IMR-90 (cell line): ENCODE measurements at regions not wholly inside any gene's neighbourhood (a gene's known extent, or its start where the extent isn't known, plus 50 kb on each side); places are given as distances from the start of the nearest gene placed in this dataset.

Experiments
- CTCF ChIP-seq: conservative IDR thresholded peaks from 2 replicates; pipeline ENCODE4 v1.5.1; 2012; ENCODE audit warnings: mild to moderate bottlenecking, low read depth, low read length, improper control_type of control experiment
- MAFK ChIP-seq: IDR thresholded peaks from 2 replicates; pipeline ENCODE4 v1.6.1; 2012; ENCODE audit warnings: low read depth, low read length, improper control_type of control experiment
- POLR2A ChIP-seq: IDR thresholded peaks from 2 replicates; pipeline ENCODE4 v1.6.1; 2012; ENCODE audit warnings: mild to moderate bottlenecking, low read depth, low read length
- RCOR1 ChIP-seq: IDR thresholded peaks from 2 replicates; pipeline ENCODE4 v1.6.1; 2012; ENCODE audit warnings: mild to moderate bottlenecking, low read length, improper control_type of control experiment; ENCODE audit not compliant: insufficient replicate concordance

GRCh38 chr18:980586-980985 lies 75.9 kb downstream of the ADCYAP1 start:
- no peak for TF ChIP-seq CTCF
- no peak for TF ChIP-seq MAFK
- no peak for TF ChIP-seq POLR2A
- TF ChIP-seq RCOR1: no peak
